ENCODE measurements at regions not wholly inside any gene's neighbourhood (a gene's known extent, or its start where the extent isn't known, plus 50 kb on each side); places are given as distances from the start of the nearest gene placed in this dataset.

- H3K9me3 Mint-ChIP-seq: no peaks in the 10 kb centered on the region
- H3K27me3 Mint-ChIP-seq: peaks cover 5% of the 10 kb centered on the region
- H3K4me1 Mint-ChIP-seq: no peaks in the 10 kb centered on the region
- H3K36me3 Mint-ChIP-seq: no peaks in the 10 kb centered on the region
- no peak overlapping the region for H3K4me3 Mint-ChIP-seq
- H3K27ac Mint-ChIP-seq: no peak overlapping the region
- CTCF ChIA-PET: no interaction called here
- DNase-seq: no peak
Measured at GRCh38 chr15:81526029-81526428, 152.0 kb upstream of the TMC3 start.

GRCh38 chr15:81524496-81524895, 150.5 kb upstream of the TMC3 start:
- Mint-ChIP-seq H3K27me3 (peaks cover 5% of the 10 kb centered on the region), H3K4me3 (no peak overlapping the region), H3K27ac (no peak overlapping the region), H3K4me1 (no peaks in the 10 kb centered on the region), H3K9me3 (no peaks in the 10 kb centered on the region), H3K36me3 (no peaks in the 10 kb centered on the region)
- no peak for DNase-seq
- CTCF ChIA-PET: interaction anchor here (1.3 kb wide), 1 partner anchor 43 kb away, joined by 3 read pairs; no protein-coding TSS in a partner anchor

- H3K27me3 Mint-ChIP-seq: peaks cover 5% of the 10 kb centered on the region
- no peak for DNase-seq
- H3K36me3 Mint-ChIP-seq: no peaks in the 10 kb centered on the region
- H3K4me3 Mint-ChIP-seq: no peak overlapping the region
- CTCF ChIA-PET: interaction anchor here (1.3 kb wide), 1 partner anchor 43 kb away, joined by 3 read pairs; no protein-coding TSS in a partner anchor
- H3K9me3 Mint-ChIP-seq: no peaks in the 10 kb centered on the region
- no peaks in the 10 kb centered on the region for H3K4me1 Mint-ChIP-seq
- H3K27ac Mint-ChIP-seq: no peak overlapping the region
Measured at GRCh38 chr15:81523867-81524266, 149.9 kb upstream of the TMC3 start.

- H3K27me3 Mint-ChIP-seq: peaks cover 12% of the 10 kb centered on the region
- CTCF ChIA-PET: no interaction called here
- H3K9me3 Mint-ChIP-seq: no peaks in the 10 kb centered on the region
- H3K27ac Mint-ChIP-seq: no peak overlapping the region
- no peak for DNase-seq
- no peaks in the 10 kb centered on the region for H3K4me1 Mint-ChIP-seq
- H3K4me3 Mint-ChIP-seq: no peak overlapping the region
- H3K36me3 Mint-ChIP-seq: no peaks in the 10 kb centered on the region
Measured at GRCh38 chr15:81520480-81520879, 146.5 kb upstream of the TMC3 start.

- Mint-ChIP-seq H3K4me1 (no peaks in the 10 kb centered on the region), H3K9me3 (no peaks in the 10 kb centered on the region), H3K4me3 (no peak overlapping the region), H3K27ac (no peak overlapping the region), H3K27me3 (peaks cover 7% of the 10 kb centered on the region), H3K36me3 (no peaks in the 10 kb centered on the region)
- CTCF ChIA-PET: no interaction called here
- no peak for DNase-seq
Measured at GRCh38 chr15:81516461-81516860, 142.4 kb upstream of the TMC3 start.

- H3K4me3 Mint-ChIP-seq: no peak overlapping the region
- CTCF ChIA-PET: no interaction called here
- DNase-seq: no peak
- no peak overlapping the region for H3K27ac Mint-ChIP-seq
- H3K36me3 Mint-ChIP-seq: no peaks in the 10 kb centered on the region
- H3K4me1 Mint-ChIP-seq: no peaks in the 10 kb centered on the region
- peaks cover 7% of the 10 kb centered on the region for H3K27me3 Mint-ChIP-seq
- H3K9me3 Mint-ChIP-seq: no peaks in the 10 kb centered on the region
Measured at GRCh38 chr15:81516012-81516411, 142.0 kb upstream of the TMC3 start.

- CTCF ChIA-PET: no interaction called here
- no peak for DNase-seq
- no peaks in the 10 kb centered on the region for H3K9me3 Mint-ChIP-seq
- peaks cover 7% of the 10 kb centered on the region for H3K27me3 Mint-ChIP-seq
- H3K4me3 Mint-ChIP-seq: no peak overlapping the region
- no peaks in the 10 kb centered on the region for H3K36me3 Mint-ChIP-seq
- no peaks in the 10 kb centered on the region for H3K4me1 Mint-ChIP-seq
- no peak overlapping the region for H3K27ac Mint-ChIP-seq
Measured at GRCh38 chr15:81514725-81515124, 140.7 kb upstream of the TMC3 start.

GRCh38 chr15:81511138-81511537, 137.1 kb upstream of the TMC3 start:
- no peak for DNase-seq
- no peak overlapping the region for H3K4me3 Mint-ChIP-seq
- CTCF ChIA-PET: no interaction called here
- H3K27me3 Mint-ChIP-seq: peaks cover 3% of the 10 kb centered on the region
- H3K4me1 Mint-ChIP-seq: no peaks in the 10 kb centered on the region
- H3K9me3 Mint-ChIP-seq: no peaks in the 10 kb centered on the region
- no peaks in the 10 kb centered on the region for H3K36me3 Mint-ChIP-seq
- H3K27ac Mint-ChIP-seq: no peak overlapping the region

GRCh38 chr15:81507831-81508230, 133.8 kb upstream of the TMC3 start:
- no peak overlapping the region for H3K4me3 Mint-ChIP-seq
- no peak overlapping the region for H3K27ac Mint-ChIP-seq
- H3K27me3 Mint-ChIP-seq: no peaks in the 10 kb centered on the region
- H3K9me3 Mint-ChIP-seq: no peaks in the 10 kb centered on the region
- no peak for DNase-seq
- H3K36me3 Mint-ChIP-seq: no peaks in the 10 kb centered on the region
- CTCF ChIA-PET: no interaction called here
- H3K4me1 Mint-ChIP-seq: no peaks in the 10 kb centered on the region

- CTCF ChIA-PET: interaction anchor here (0.6 kb wide), 1 partner anchor 801 kb away, joined by 3 read pairs; no protein-coding TSS in a partner anchor
- H3K36me3 Mint-ChIP-seq: no peaks in the 10 kb centered on the region
- H3K9me3 Mint-ChIP-seq: no peaks in the 10 kb centered on the region
Measured at GRCh38 chr15:81506936-81507335, 132.9 kb upstream of the TMC3 start.

GRCh38 chr15:81506071-81506470, 132.1 kb upstream of the TMC3 start:
- Mint-ChIP-seq H3K36me3 (no peaks in the 10 kb centered on the region), H3K4me3 (no peak overlapping the region), H3K9me3 (no peaks in the 10 kb centered on the region), H3K27me3 (no peaks in the 10 kb centered on the region), H3K4me1 (no peaks in the 10 kb centered on the region), H3K27ac (no peak overlapping the region)
- no peak for DNase-seq
- CTCF ChIA-PET: no interaction called here

More at GRCh38 chr15:81506936-81507335, 132.9 kb upstream of the TMC3 start:
- Mint-ChIP-seq H3K27ac (no peak overlapping the region), H3K27me3 (no peaks in the 10 kb centered on the region), H3K4me1 (no peaks in the 10 kb centered on the region), H3K4me3 (no peak overlapping the region)
- DNase-seq: no peak

- H3K27ac Mint-ChIP-seq: no peak overlapping the region
- CTCF ChIA-PET: interaction anchor here (0.6 kb wide), 1 partner anchor 548 kb away, joined by 3 read pairs; no protein-coding TSS in a partner anchor
- H3K27me3 Mint-ChIP-seq: no peaks in the 10 kb centered on the region
- H3K4me3 Mint-ChIP-seq: no peak overlapping the region
- H3K9me3 Mint-ChIP-seq: no peaks in the 10 kb centered on the region
- H3K4me1 Mint-ChIP-seq: no peaks in the 10 kb centered on the region
- no peak for DNase-seq
- H3K36me3 Mint-ChIP-seq: no peaks in the 10 kb centered on the region
Measured at GRCh38 chr15:81504170-81504905, 130.3 kb upstream of the TMC3 start.

- Mint-ChIP-seq H3K9me3 (no peaks in the 10 kb centered on the region), H3K36me3 (no peaks in the 10 kb centered on the region), H3K27me3 (peaks cover 8% of the 10 kb centered on the region), H3K4me1 (no peaks in the 10 kb centered on the region), H3K27ac (no peak overlapping the region), H3K4me3 (no peak overlapping the region)
- CTCF ChIA-PET: no interaction called here
- no peak for DNase-seq
Measured at GRCh38 chr15:81502439-81502838, 128.4 kb upstream of the TMC3 start.

GRCh38 chr15:81500081-81500480, 126.1 kb upstream of the TMC3 start:
- CTCF ChIA-PET: no interaction called here
- no peaks in the 10 kb centered on the region for H3K4me1 Mint-ChIP-seq
- H3K27ac Mint-ChIP-seq: no peak overlapping the region
- H3K36me3 Mint-ChIP-seq: no peaks in the 10 kb centered on the region
- DNase-seq: no peak
- H3K27me3 Mint-ChIP-seq: peaks cover 8% of the 10 kb centered on the region
- H3K9me3 Mint-ChIP-seq: no peaks in the 10 kb centered on the region
- no peak overlapping the region for H3K4me3 Mint-ChIP-seq

GRCh38 chr15:81498294-81498693, 124.3 kb upstream of the TMC3 start:
- H3K36me3 Mint-ChIP-seq: no peaks in the 10 kb centered on the region
- H3K27me3 Mint-ChIP-seq: peaks cover 8% of the 10 kb centered on the region
- CTCF ChIA-PET: no interaction called here
- no peak overlapping the region for H3K4me3 Mint-ChIP-seq
- DNase-seq: no peak
- no peaks in the 10 kb centered on the region for H3K9me3 Mint-ChIP-seq
- no peaks in the 10 kb centered on the region for H3K4me1 Mint-ChIP-seq
- no peak overlapping the region for H3K27ac Mint-ChIP-seq

All from activated naive CD4-positive, alpha-beta T cell treated with anti-CD3 and anti-CD28 coated beads, Interleukin-2, amount 10 ng/mL, durations not matched to agents 7 days and 5 days (primary cell).